Left lung (tissue), 4 donors: ENCODE measurements at regions not wholly inside any gene's neighbourhood (a gene's known extent, or its start where the extent isn't known, plus 50 kb on each side); places are given as distances from the start of the nearest gene placed in this dataset.

Experiments
- ATAC-seq: fragments of 200-7000 bp; cut with Tn5 transposase; one replicate; pipeline ENCODE4 v1.9.1; 2020; ENCODE audit warnings: moderate library complexity
- DNase-seq, 4 donors: peaks; one replicate each; pipeline ENCODE4 v3.0.0-alpha.2; 2013 to 2020
- H3K27ac ChIP-seq, 2 donors: fragments of 200-600 bp; sonication (generic) in 1 of 2; one replicate each; pipeline versions ENCODE4 v1.5.0 to v1.8.0; 2020 to 2021
- H3K27me3 ChIP-seq, 2 donors: fragments of 200-600 bp; sonication (generic) in 1 of 2; one replicate each; pipeline versions ENCODE4 v1.5.0 to v1.8.0; 2020 to 2021
- H3K36me3 ChIP-seq, 2 donors: fragments of 200-600 bp; sonication (generic) in 1 of 2; one replicate each; pipeline versions ENCODE4 v1.5.0 to v1.8.0; 2020 to 2021
- H3K4me1 ChIP-seq, 2 donors: fragments of 200-600 bp; one replicate each; pipeline ENCODE4 v1.8.0; 2021
- H3K4me3 ChIP-seq, 2 donors: fragments of 200-600 bp; sonication (generic) in 1 of 2; one replicate each; pipeline versions ENCODE4 v1.5.0 to v1.8.0; 2020 to 2021; ENCODE audit warnings: mild to moderate bottlenecking in 1 of 2
- H3K9me3 ChIP-seq, 2 donors: fragments of 200-600 bp; sonication (generic) in 1 of 2; one replicate each; pipeline versions ENCODE4 v1.5.0 to v1.8.0; 2020 to 2021
- CTCF ChIP-seq, 2 donors: fragments of 200-600 bp; sonication (generic) in 1 of 2; IDR thresholded peaks; one replicate each; pipeline versions ENCODE4 v1.5.0 to v1.8.0; 2021; ENCODE audit warnings: antibody characterized with exemption in 2 of 2
- intact Hi-C, 2 donors: fragments of 100-400 bp; cut with DNase I; formaldehyde crosslinking; loops; one replicate each; pipeline versions ENCODE4 v1.11.2 to v1.14.2; 2022
- donor health status: DM: no; HTN: yes; CAD: no.
- donor health status: DM: no; HTN: no; CAD: no.

DNA sequence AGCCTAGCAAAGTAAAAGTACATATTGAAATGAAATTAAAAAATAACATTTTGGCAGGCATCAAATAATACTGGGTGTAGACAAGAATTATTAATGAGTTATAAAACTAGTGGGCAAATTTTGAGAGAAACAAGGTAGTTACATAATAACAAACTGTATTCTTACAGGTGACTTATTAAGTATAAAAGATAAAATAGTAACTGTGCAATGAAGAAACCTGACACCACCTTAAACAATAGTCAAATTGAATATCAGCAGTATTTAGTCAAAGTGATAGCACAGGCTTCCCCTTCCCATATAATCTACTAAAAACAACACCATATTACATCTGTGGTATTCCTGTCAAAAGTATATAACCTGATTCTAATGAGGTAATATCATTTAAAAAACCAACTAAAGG, 1099.8 kb upstream of the CRIM1 start:
- no peaks in the 10 kb centered on the region for H3K27me3 ChIP-seq
- intact Hi-C loops = no loop called here
- no peaks in the 10 kb centered on the region for H3K36me3 ChIP-seq
- peaks cover 0 to 7% of the 10 kb centered on the region in 2 donors for H3K9me3 ChIP-seq
- no peak overlapping the region for H3K27ac ChIP-seq
- no peak for DNase-seq
- H3K4me3 ChIP-seq = no peak overlapping the region
- no peak for ATAC-seq
- no peaks in the 10 kb centered on the region for H3K4me1 ChIP-seq
- TF ChIP-seq CTCF (IDR thresholded peaks at IDR 0.05) = no peak

DNA sequence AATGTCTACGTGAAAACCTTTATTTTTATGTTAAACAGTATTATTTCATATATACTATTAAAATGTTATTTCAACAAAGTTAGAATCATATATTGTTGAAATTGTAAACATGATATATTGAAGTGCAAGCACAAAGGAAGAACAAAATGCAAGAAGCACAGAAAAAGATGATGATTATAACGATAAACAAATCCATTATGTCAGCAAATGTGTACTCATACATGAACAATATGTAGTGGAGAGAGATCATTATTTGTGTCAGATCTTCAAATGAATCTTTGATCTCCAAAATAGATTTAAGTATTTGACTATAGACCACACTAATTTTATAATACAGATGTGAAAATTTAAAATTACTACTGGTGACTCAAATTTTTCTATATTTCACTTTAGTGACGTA, 1104.4 kb upstream of the CRIM1 start:
- no peaks in the 10 kb centered on the region for H3K27me3 ChIP-seq
- ATAC-seq = no peak
- H3K27ac ChIP-seq = no peak overlapping the region
- no peaks in the 10 kb centered on the region for H3K36me3 ChIP-seq
- DNase-seq = no peak
- intact Hi-C loops = no loop called here
- H3K4me3 ChIP-seq = no peak overlapping the region
- H3K9me3 ChIP-seq = peaks cover 0 to 19% of the 10 kb centered on the region in 2 donors
- H3K4me1 ChIP-seq = no peaks in the 10 kb centered on the region
- TF ChIP-seq CTCF (IDR thresholded peaks at IDR 0.05) = no peak

DNA sequence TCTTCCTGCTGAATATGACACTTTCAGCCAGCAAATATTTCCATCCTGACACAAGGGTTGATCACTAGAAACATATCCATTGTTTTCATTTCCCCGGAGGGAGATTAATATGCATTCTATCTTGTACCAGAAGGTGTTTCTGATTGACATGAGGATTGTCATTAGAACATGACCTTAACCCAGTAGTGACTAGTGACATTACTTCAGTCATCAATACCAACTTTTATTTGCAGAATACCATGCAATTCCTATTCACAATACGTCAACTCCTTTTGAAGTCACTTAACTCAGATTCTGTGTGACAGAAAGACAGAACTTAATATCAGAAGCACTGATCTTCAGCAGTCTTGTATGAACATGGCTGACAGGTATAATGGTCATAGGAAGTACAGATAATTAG, 1108.9 kb upstream of the CRIM1 start:
- no peaks in the 10 kb centered on the region for H3K36me3 ChIP-seq
- no peak overlapping the region for H3K27ac ChIP-seq
- no peak for DNase-seq
- no peak for TF ChIP-seq CTCF (IDR thresholded peaks at IDR 0.05)
- no peaks in the 10 kb centered on the region for H3K27me3 ChIP-seq
- no peak for ATAC-seq
- H3K4me1 ChIP-seq = no peaks in the 10 kb centered on the region
- peaks cover 0 to 13% of the 10 kb centered on the region in 2 donors for H3K9me3 ChIP-seq
- intact Hi-C loops = no loop called here
- no peak overlapping the region for H3K4me3 ChIP-seq

DNA sequence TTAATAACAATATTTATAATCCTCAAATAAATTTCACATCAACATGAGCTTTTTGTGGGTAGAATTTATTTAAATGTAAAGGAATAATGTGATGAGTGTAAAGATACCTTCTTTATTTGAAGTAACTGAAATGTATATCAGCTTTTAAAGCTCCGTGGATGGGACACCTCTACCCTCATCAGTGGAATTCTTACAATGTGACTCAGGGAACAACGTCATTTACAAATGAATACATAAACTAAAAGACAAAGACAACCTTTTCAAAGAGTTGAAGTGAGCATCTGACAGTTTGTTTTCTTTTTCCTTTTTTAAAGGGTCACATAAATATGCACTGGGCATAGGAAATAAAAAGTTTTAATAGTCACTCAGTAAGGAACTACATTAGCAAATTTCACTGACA, 1127.0 kb upstream of the CRIM1 start:
- no peaks in the 10 kb centered on the region for H3K27me3 ChIP-seq
- H3K27ac ChIP-seq = no peak overlapping the region
- DNase-seq = no peak
- intact Hi-C loops = no loop called here
- no peak for TF ChIP-seq CTCF (IDR thresholded peaks at IDR 0.05)
- no peak for ATAC-seq
- no peaks in the 10 kb centered on the region for H3K36me3 ChIP-seq
- no peak overlapping the region for H3K4me3 ChIP-seq
- H3K4me1 ChIP-seq = no peaks in the 10 kb centered on the region
- peaks cover 0 to 11% of the 10 kb centered on the region in 2 donors for H3K9me3 ChIP-seq

- Histone ChIP-seq H3K9me3 (peaks cover 0 to 9% of the 10 kb centered on the region in 2 donors), H3K4me3 (no peak overlapping the region), H3K4me1 (no peaks in the 10 kb centered on the region), H3K36me3 (no peaks in the 10 kb centered on the region), H3K27me3 (no peaks in the 10 kb centered on the region), H3K27ac (no peak overlapping the region)
- ATAC-seq (no peak), DNase-seq (no peak)
- intact Hi-C loops = no loop called here
- TF ChIP-seq CTCF (IDR thresholded peaks at IDR 0.05) = no peak
Measured at GRCh38 chr2:35220461-35220860, 1135.1 kb upstream of the CRIM1 start.
